SK-N-SH (cell line): ENCODE measurements at regions not wholly inside any gene's neighbourhood (a gene's known extent, or its start where the extent isn't known, plus 50 kb on each side); places are given as distances from the start of the nearest gene placed in this dataset.

Experiments
- CTCF ChIA-PET: fragments of 300-600, 350-600 bp; formaldehyde crosslinking; extraction: SDS; loops from one replicate; lab custom pipeline; 2021; lab: Yijun Ruan, JAX
- POLR2A ChIA-PET: fragments of 350-600 bp; sonication (Branson Sonifier 250); formaldehyde crosslinking; extraction: SDS; loops from one replicate; lab custom pipeline; 2020; ENCODE audit warnings: antibody characterized with exemption, inconsistent platforms; lab: Yijun Ruan, JAX
- DNase-seq: peaks from one replicate; pipeline ENCODE4 v3.0.0; 2012
- H2AFZ ChIP-seq: fragments of 200-600 bp; sonication (generic); 2 replicates; pipeline ENCODE4 v1.8.1; 2016; ENCODE audit warnings: antibody characterized with exemption, mild to moderate bottlenecking, low read depth
- H3F3A ChIP-seq: fragments of 200-600 bp; sonication (generic); replicated peaks from 2 replicates; pipeline ENCODE3; 2016; ENCODE audit warnings: antibody characterized with exemption, mild to moderate bottlenecking; ENCODE audit not compliant: insufficient read depth
- H3K27ac ChIP-seq, 2 experiments: fragments of 200-500 bp in 1 of 2; fragments of 200-600 bp in 1 of 2; sonication (Bioruptor generic) in 1 of 2; sonication (generic), shearing (Covaris generic) in 1 of 2; 2 replicates each; pipeline versions ENCODE4 v1.5.1 to v1.6.1; 2014 to 2016; ENCODE audit warnings: low read depth in 2 of 2, inconsistent platforms in 1 of 2, low read length in 1 of 2, mild to moderate bottlenecking in 1 of 2, mixed read lengths in 1 of 2
- H3K27me3 ChIP-seq: fragments of 200-600 bp; sonication (generic), shearing (Covaris generic); 2 replicates; pipeline ENCODE4 v1.6.1; 2016; ENCODE audit warnings: mixed run types; ENCODE audit not compliant: insufficient read depth
- H3K36me3 ChIP-seq, 2 experiments: fragments of 200-500 bp in 1 of 2; fragments of 200-600 bp in 1 of 2; sonication (Bioruptor generic) in 1 of 2; sonication (generic) in 1 of 2; replicated peaks in 1 of 2; 2 replicates each; pipeline versions ENCODE3 to v1.5.1; 2014 to 2016; ENCODE audit warnings: low read length in 1 of 2, mild to moderate bottlenecking in 1 of 2; ENCODE audit not compliant: insufficient read depth in 2 of 2, control insufficient read depth in 1 of 2
- H3K4me1 ChIP-seq, 2 experiments: fragments of 200-500 bp in 1 of 2; fragments of 200-600 bp in 1 of 2; sonication (Bioruptor generic) in 1 of 2; sonication (generic), shearing (Covaris generic) in 1 of 2; 2 replicates each; pipeline versions ENCODE4 v1.5.1 to v1.6.1; 2014 to 2016; ENCODE audit warnings: low read depth in 1 of 2, low read length in 1 of 2, mixed run types in 1 of 2; ENCODE audit not compliant: insufficient read depth in 2 of 2, control insufficient read depth in 1 of 2
- H3K4me2 ChIP-seq: fragments of 200-600 bp; sonication (generic), shearing (Covaris generic); 2 replicates; pipeline ENCODE4 v1.6.1; 2017; ENCODE audit warnings: mixed run types
- H3K4me3 ChIP-seq, 2 experiments: fragments of 200-500 bp in 1 of 2; fragments of 200-600 bp in 1 of 2; sonication (Bioruptor generic) in 1 of 2; sonication (generic), shearing (Covaris generic) in 1 of 2; 2 replicates each; pipeline versions ENCODE4 v1.5.1 to v1.8.1; 2014 to 2016; ENCODE audit warnings: low read depth in 2 of 2, inconsistent platforms in 1 of 2, low read length in 1 of 2, mild to moderate bottlenecking in 1 of 2, mixed read lengths in 1 of 2, moderate library complexity in 1 of 2
- H3K79me2 ChIP-seq: fragments of 200-600 bp; sonication (generic); 2 replicates; pipeline ENCODE4 v1.8.1; 2017; ENCODE audit warnings: mild to moderate bottlenecking; ENCODE audit not compliant: insufficient read depth
- H3K9ac ChIP-seq: fragments of 200-600 bp; sonication (generic); 2 replicates; pipeline ENCODE4 v1.6.1; 2017; ENCODE audit warnings: mixed run types
- H3K9me2 ChIP-seq: fragments of 200-600 bp; sonication (generic); 2 replicates; pipeline ENCODE4 v1.6.1; 2017; ENCODE audit warnings: mixed run types
- H3K9me3 ChIP-seq: fragments of 200-600 bp; sonication (generic); 2 replicates; pipeline ENCODE4 v1.6.1; 2017; ENCODE audit warnings: mixed run types, mild to moderate bottlenecking, moderate library complexity
- H4K20me1 ChIP-seq: fragments of 200-600 bp; sonication (generic); 2 replicates; pipeline ENCODE4 v1.6.1; 2017; ENCODE audit warnings: mild to moderate bottlenecking, mixed run types; ENCODE audit not compliant: insufficient read depth
- CHD2 ChIP-seq: fragments of 150-350 bp; IDR thresholded peaks from 2 replicates; pipeline ENCODE4 v1.6.1; 2018; ENCODE audit warnings: low read length; ENCODE audit not compliant: partially characterized antibody
- CTCF ChIP-seq: fragments of 200-600 bp; sonication (generic); IDR thresholded peaks from 2 replicates; pipeline ENCODE4 v1.6.1; 2017; ENCODE audit warnings: antibody characterized with exemption, mild to moderate bottlenecking, moderate library complexity
- ELF1 ChIP-seq: IDR thresholded peaks from 2 replicates; pipeline ENCODE4 v1.4.0; 2012
- EP300 ChIP-seq, 2 experiments: IDR thresholded peaks; 2 replicates each; pipeline versions ENCODE4 v1.4.0 to v1.6.1; 2012; ENCODE audit warnings: borderline replicate concordance in 1 of 2, low read depth in 1 of 2, low read length in 1 of 2
- EZH2phosphoT487 ChIP-seq: fragments of 200-600 bp; sonication (generic); IDR thresholded peaks from 2 replicates; pipeline ENCODE4 v1.6.1; 2017; ENCODE audit warnings: low read depth, mixed run types, mild to moderate bottlenecking, antibody characterized with exemption, moderate library complexity, borderline replicate concordance
- FOSL2 ChIP-seq: IDR thresholded peaks from 2 replicates; pipeline ENCODE4 v1.4.0; 2012; ENCODE audit warnings: low read depth, mild to moderate bottlenecking, moderate library complexity, borderline replicate concordance
- JUND ChIP-seq: IDR thresholded peaks from 2 replicates; pipeline ENCODE4 v1.4.0; 2012
- MAX ChIP-seq: IDR thresholded peaks from 2 replicates; pipeline ENCODE4 v1.4.0; 2012; ENCODE audit warnings: low read depth
- MXI1 ChIP-seq: IDR thresholded peaks from 2 replicates; pipeline ENCODE4 v1.6.1; 2012; ENCODE audit warnings: mild to moderate bottlenecking, low read depth, low read length, improper control_type of control experiment
- PBX3 ChIP-seq: IDR thresholded peaks from 2 replicates; pipeline ENCODE4; 2012
- POLR2AphosphoS5 ChIP-seq: IDR thresholded peaks from 2 replicates; pipeline ENCODE4 v1.6.1; 2012; ENCODE audit warnings: low read depth, low read length
- RAD21 ChIP-seq: IDR thresholded peaks from 2 replicates; pipeline ENCODE4 v1.6.1; 2012; ENCODE audit warnings: mild to moderate bottlenecking, low read length
- RFX5 ChIP-seq: IDR thresholded peaks from 2 replicates; pipeline ENCODE4 v1.6.1; 2012; ENCODE audit warnings: mild to moderate bottlenecking, improper control_type of control experiment, low read length
- RXRA ChIP-seq: IDR thresholded peaks from 2 replicates; pipeline ENCODE4 v1.4.0; 2012; ENCODE audit warnings: low read depth, mild to moderate bottlenecking, borderline replicate concordance
- SIN3A ChIP-seq: IDR thresholded peaks from 2 replicates; pipeline ENCODE4 v1.6.1; 2012; ENCODE audit warnings: low read depth, mild to moderate bottlenecking, low read length, moderate library complexity, borderline replicate concordance
- TCF12 ChIP-seq: IDR thresholded peaks from 2 replicates; pipeline ENCODE4 v1.4.0; 2012
- TEAD4 ChIP-seq: IDR thresholded peaks from 2 replicates; pipeline ENCODE4 v1.4.0; 2012; ENCODE audit warnings: mild to moderate bottlenecking, borderline replicate concordance; ENCODE audit not compliant: insufficient read depth
- USF1 ChIP-seq: IDR thresholded peaks from 2 replicates; pipeline ENCODE4 v1.4.0; 2012; ENCODE audit warnings: low read depth, borderline replicate concordance
- YY1 ChIP-seq: IDR thresholded peaks from 2 replicates; pipeline ENCODE4 v1.4.0; 2012; ENCODE audit warnings: low read depth, mild to moderate bottlenecking
- ZBTB33 ChIP-seq: IDR thresholded peaks from 2 replicates; pipeline ENCODE4 v1.4.0; 2012; ENCODE audit warnings: low read depth, borderline replicate concordance

- Histone ChIP-seq H3K9me3 (no peaks in the 10 kb centered on the region), H3K27me3 (no peaks in the 10 kb centered on the region), H4K20me1 (no peaks in the 10 kb centered on the region), H3K79me2 (no peaks in the 10 kb centered on the region), H3F3A (no peaks in the 10 kb centered on the region), H3K4me2 (no peak overlapping the region), H2AFZ (no peak overlapping the region), H3K9ac (no peak overlapping the region), H3K4me3 (no peak overlapping the region), H3K9me2 (no peaks in the 10 kb centered on the region), H3K27ac (no peak overlapping the region), H3K4me1 (no peaks in the 10 kb centered on the region), H3K36me3 (no peaks in the 10 kb centered on the region)
- no peak for TF ChIP-seq TCF12
- TF ChIP-seq EP300 (IDR thresholded peaks at IDR 0.05; ENCODE audit: borderline replicate concordance in 1 of 2, low read depth in 1 of 2, low read length in 1 of 2), result no peak
- TF ChIP-seq YY1, result no peak
- TF ChIP-seq MAX, result no peak
- no peak for TF ChIP-seq FOSL2
- TF ChIP-seq MXI1, result no peak
- TF ChIP-seq CTCF, result no peak
- no peak for TF ChIP-seq RFX5
- TF ChIP-seq RXRA, result no peak
- TF ChIP-seq EZH2phosphoT487, result no peak
- no peak for TF ChIP-seq SIN3A
- TF ChIP-seq TEAD4, result no peak
- no peak for TF ChIP-seq ZBTB33
- TF ChIP-seq CHD2, result no peak
- TF ChIP-seq USF1, result no peak
- no peak for TF ChIP-seq JUND
- TF ChIP-seq POLR2AphosphoS5, result no peak
- no peak for TF ChIP-seq ELF1
- no peak for TF ChIP-seq PBX3
- no peak for TF ChIP-seq RAD21
- CTCF ChIA-PET, result no interaction called here
- POLR2A ChIA-PET, result no interaction called here
- DNase-seq, result no peak
Measured at GRCh38 chr4:114034189-114034588, 54.7 kb upstream of the ARSJ start.
